Endothelial cell of umbilical vein (primary cell): ENCODE measurements at regions not wholly inside any gene's neighbourhood (a gene's known extent, or its start where the extent isn't known, plus 50 kb on each side); places are given as distances from the start of the nearest gene placed in this dataset.

Source experiments
- GATA2 ChIP-seq: IDR thresholded peaks from 2 replicates; pipeline ENCODE4 v1.7.0; 2011; ENCODE audit warnings: low read depth, mild to moderate bottlenecking, moderate library complexity, mixed read lengths, low read length; ENCODE audit not compliant: insufficient read length, insufficient read depth
- MAX ChIP-seq: IDR thresholded peaks from 2 replicates; pipeline ENCODE4 v1.6.1; 2011; ENCODE audit not compliant: insufficient read depth, insufficient read length
- MYC ChIP-seq: IDR thresholded peaks from one replicate; pipeline ENCODE4 v1.6.1; 2011; ENCODE audit warnings: mild to moderate bottlenecking, low read depth, low read length
- POLR2A ChIP-seq: IDR thresholded peaks from 2 replicates; pipeline ENCODE4 v1.6.1; 2012; ENCODE audit warnings: low read depth, mild to moderate bottlenecking, control low read depth, low read length
- POLR2AphosphoS5 ChIP-seq: IDR thresholded peaks from 2 replicates; pipeline ENCODE4 v1.6.1; 2012; ENCODE audit warnings: low read depth, mild to moderate bottlenecking, control low read depth, low read length, moderate library complexity; ENCODE audit not compliant: insufficient read depth
- TF ChIP-seq, protein P1 (sequence below), 2 donors: IDR thresholded peaks; 1 replicate in 1 of 2; 2 replicates in 1 of 2; pipeline ENCODE4 v1.5.1; 2011; ENCODE audit warnings: low read length in 2 of 2, mild to moderate bottlenecking in 2 of 2, moderate library complexity in 2 of 2, control low read depth in 1 of 2, inconsistent platforms in 1 of 2, low read depth in 1 of 2; ENCODE audit not compliant: insufficient read depth in 1 of 2; ENCODE audit errors: extremely low read depth in 1 of 2

GRCh38 chr2:45114221-45114955 is 105.1 kb upstream of the SIX2 start:
- TF ChIP-seq, protein P1, sequence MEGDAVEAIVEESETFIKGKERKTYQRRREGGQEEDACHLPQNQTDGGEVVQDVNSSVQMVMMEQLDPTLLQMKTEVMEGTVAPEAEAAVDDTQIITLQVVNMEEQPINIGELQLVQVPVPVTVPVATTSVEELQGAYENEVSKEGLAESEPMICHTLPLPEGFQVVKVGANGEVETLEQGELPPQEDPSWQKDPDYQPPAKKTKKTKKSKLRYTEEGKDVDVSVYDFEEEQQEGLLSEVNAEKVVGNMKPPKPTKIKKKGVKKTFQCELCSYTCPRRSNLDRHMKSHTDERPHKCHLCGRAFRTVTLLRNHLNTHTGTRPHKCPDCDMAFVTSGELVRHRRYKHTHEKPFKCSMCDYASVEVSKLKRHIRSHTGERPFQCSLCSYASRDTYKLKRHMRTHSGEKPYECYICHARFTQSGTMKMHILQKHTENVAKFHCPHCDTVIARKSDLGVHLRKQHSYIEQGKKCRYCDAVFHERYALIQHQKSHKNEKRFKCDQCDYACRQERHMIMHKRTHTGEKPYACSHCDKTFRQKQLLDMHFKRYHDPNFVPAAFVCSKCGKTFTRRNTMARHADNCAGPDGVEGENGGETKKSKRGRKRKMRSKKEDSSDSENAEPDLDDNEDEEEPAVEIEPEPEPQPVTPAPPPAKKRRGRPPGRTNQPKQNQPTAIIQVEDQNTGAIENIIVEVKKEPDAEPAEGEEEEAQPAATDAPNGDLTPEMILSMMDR (IDR thresholded peaks at IDR 0.05; ENCODE audit: extremely low read depth in 1 of 2, insufficient read depth in 1 of 2, low read depth in 1 of 2, low read length in 2 of 2) = no peak
- TF ChIP-seq GATA2 (no peak), POLR2AphosphoS5 (no peak), POLR2A (no peak), MYC (no peak), MAX (no peak)
